Smooth muscle cell (in vitro differentiated cells): ENCODE measurements at regions not wholly inside any gene's neighbourhood (a gene's known extent, or its start where the extent isn't known, plus 50 kb on each side); places are given as distances from the start of the nearest gene placed in this dataset.

Experiments
- DNase-seq: peaks from one replicate; lab custom pipeline; 2025; ENCODE audit not compliant: unreplicated experiment; lab: John Stamatoyannopoulos, UW
- H2AFZ ChIP-seq: fragments of 200-600 bp; sonication (generic); 2 replicates; pipeline ENCODE4 v1.6.0; 2016; ENCODE audit warnings: antibody characterized with exemption, low read depth, mild to moderate bottlenecking
- H3F3A ChIP-seq: fragments of 200-600 bp; sonication (generic); 2 replicates; pipeline ENCODE4 v1.6.0; 2017; ENCODE audit warnings: antibody characterized with exemption, low read depth
- H3K27ac ChIP-seq: fragments of 200-600 bp; sonication (generic); 2 replicates; pipeline ENCODE4 v1.5.1; 2016; ENCODE audit warnings: low read depth, mild to moderate bottlenecking
- H3K27me3 ChIP-seq: fragments of 200-600 bp; sonication (generic); 2 replicates; pipeline ENCODE4 v1.6.1; 2016; ENCODE audit warnings: low read depth, mild to moderate bottlenecking
- H3K36me3 ChIP-seq: fragments of 200-600 bp; sonication (generic); 2 replicates; pipeline ENCODE4 v1.5.1; 2016; ENCODE audit warnings: low read depth
- H3K4me1 ChIP-seq: fragments of 200-600 bp; sonication (generic); 2 replicates; pipeline ENCODE4 v1.5.1; 2016; ENCODE audit warnings: low read depth
- H3K4me2 ChIP-seq: fragments of 200-600 bp; sonication (generic); 2 replicates; pipeline ENCODE4 v1.6.0; 2016; ENCODE audit warnings: mild to moderate bottlenecking
- H3K4me3 ChIP-seq: fragments of 200-600 bp; sonication (generic); 2 replicates; pipeline ENCODE4 v1.5.1; 2016; ENCODE audit warnings: mild to moderate bottlenecking
- H3K79me2 ChIP-seq: fragments of 200-600 bp; sonication (generic); 2 replicates; pipeline ENCODE4 v1.6.0; 2016; ENCODE audit warnings: low read depth, mild to moderate bottlenecking
- H3K9ac ChIP-seq: fragments of 200-600 bp; sonication (generic); 2 replicates; pipeline ENCODE4 v1.6.0; 2016; ENCODE audit warnings: low read depth
- H3K9me3 ChIP-seq: fragments of 200-600 bp; sonication (generic); replicated peaks from 2 replicates; pipeline ENCODE4 v1.5.1; 2016; ENCODE audit warnings: low read depth
- H4K20me1 ChIP-seq: fragments of 200-600 bp; sonication (generic); 2 replicates; pipeline ENCODE4 v1.6.0; 2016; ENCODE audit warnings: low read depth
- WGBS: methylation state at CpG from one replicate; pipeline ENCODE4 v1.1.7; 2016; ENCODE audit warnings: low lambda C conversion rate; 5-methylcytosine and 5-hydroxymethylcytosine counted together
- TF ChIP-seq, protein P1 (sequence below): fragments of 200-600 bp; sonication (generic); IDR thresholded peaks from 2 replicates; pipeline ENCODE4 v1.5.1; 2017; ENCODE audit warnings: borderline replicate concordance, mild to moderate bottlenecking, antibody characterized with exemption; ENCODE audit not compliant: insufficient read depth, poor library complexity, severe bottlenecking

DNA sequence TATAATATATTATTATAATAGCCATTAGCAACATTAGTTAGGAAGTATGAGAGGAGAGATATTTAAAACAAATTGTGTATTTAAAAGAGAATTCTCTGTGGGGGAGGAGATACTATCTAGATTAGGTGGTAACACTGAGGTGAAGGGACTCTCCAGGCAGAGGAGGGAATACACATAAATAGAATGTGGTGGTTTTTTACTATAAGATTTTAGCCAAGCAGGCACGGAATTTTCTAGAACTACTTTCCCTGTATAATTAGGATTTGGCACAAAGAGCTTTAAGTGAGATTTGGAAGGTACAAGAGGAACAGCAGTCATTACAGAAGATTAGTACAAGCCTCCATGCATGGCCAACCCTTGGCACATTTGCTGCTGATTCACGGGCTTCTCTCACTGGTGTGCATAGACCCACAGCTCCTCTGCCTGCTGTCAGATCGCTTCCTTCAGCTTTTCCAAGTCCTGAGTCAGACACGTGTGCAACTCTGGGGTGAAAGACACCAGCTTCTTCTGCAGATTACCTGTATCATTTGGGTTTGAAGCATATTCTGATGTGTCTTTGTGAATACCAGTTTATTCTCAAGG is 685.5 kb downstream of the KCTD8 start:
- Histone ChIP-seq H3K36me3 (no peaks in the 10 kb centered on the region), H3F3A (no peaks in the 10 kb centered on the region), H3K79me2 (no peaks in the 10 kb centered on the region), H3K9ac (no peak overlapping the region), H3K4me1 (no peaks in the 10 kb centered on the region), H4K20me1 (no peaks in the 10 kb centered on the region), H3K4me2 (no peak overlapping the region), H2AFZ (no peak overlapping the region), H3K4me3 (no peak overlapping the region), H3K27me3 (no peaks in the 10 kb centered on the region), H3K9me3 (no peaks in the 10 kb centered on the region), H3K27ac (no peak overlapping the region)
- 51% methylated on average over 4 of the region's 4 CpGs for WGBS
- TF ChIP-seq, protein P1, sequence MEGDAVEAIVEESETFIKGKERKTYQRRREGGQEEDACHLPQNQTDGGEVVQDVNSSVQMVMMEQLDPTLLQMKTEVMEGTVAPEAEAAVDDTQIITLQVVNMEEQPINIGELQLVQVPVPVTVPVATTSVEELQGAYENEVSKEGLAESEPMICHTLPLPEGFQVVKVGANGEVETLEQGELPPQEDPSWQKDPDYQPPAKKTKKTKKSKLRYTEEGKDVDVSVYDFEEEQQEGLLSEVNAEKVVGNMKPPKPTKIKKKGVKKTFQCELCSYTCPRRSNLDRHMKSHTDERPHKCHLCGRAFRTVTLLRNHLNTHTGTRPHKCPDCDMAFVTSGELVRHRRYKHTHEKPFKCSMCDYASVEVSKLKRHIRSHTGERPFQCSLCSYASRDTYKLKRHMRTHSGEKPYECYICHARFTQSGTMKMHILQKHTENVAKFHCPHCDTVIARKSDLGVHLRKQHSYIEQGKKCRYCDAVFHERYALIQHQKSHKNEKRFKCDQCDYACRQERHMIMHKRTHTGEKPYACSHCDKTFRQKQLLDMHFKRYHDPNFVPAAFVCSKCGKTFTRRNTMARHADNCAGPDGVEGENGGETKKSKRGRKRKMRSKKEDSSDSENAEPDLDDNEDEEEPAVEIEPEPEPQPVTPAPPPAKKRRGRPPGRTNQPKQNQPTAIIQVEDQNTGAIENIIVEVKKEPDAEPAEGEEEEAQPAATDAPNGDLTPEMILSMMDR = no peak
- DNase-seq = no peak

GRCh38 chr4:43765514-43765913 is 683.1 kb downstream of the KCTD8 start:
- Histone ChIP-seq H2AFZ (no peak overlapping the region), H3K27ac (no peak overlapping the region), H3K4me3 (no peak overlapping the region), H3K9ac (no peak overlapping the region), H3K4me1 (no peaks in the 10 kb centered on the region), H3F3A (no peaks in the 10 kb centered on the region), H3K36me3 (no peaks in the 10 kb centered on the region), H3K27me3 (no peaks in the 10 kb centered on the region), H3K9me3 (no peaks in the 10 kb centered on the region), H3K4me2 (no peak overlapping the region), H3K79me2 (no peaks in the 10 kb centered on the region), H4K20me1 (no peaks in the 10 kb centered on the region)
- TF ChIP-seq, protein P1 = no peak
- WGBS = 77% methylated on average over 2 of the region's 2 CpGs
- DNase-seq = no peak

DNA sequence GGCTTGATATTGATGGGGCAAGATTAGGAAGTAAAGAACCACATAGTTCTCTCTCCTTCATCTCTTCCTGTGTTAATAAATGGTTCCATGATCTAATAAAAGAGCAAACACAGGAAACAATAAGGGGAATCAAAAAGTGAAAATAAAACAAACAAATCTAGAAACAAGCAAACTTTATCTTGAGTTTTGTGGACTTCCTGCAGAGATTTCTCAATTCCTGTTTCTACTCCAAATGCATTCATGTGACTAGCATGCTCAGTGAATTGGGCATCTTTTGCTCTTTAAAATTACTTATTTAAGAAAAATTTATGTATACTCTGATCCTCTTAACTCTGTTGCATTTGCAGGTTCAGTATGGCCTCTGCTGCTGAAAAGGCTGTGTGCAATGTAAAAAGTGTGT is 682.0 kb downstream of the KCTD8 start:
- H3F3A ChIP-seq = no peaks in the 10 kb centered on the region
- H4K20me1 ChIP-seq = no peaks in the 10 kb centered on the region
- H3K9ac ChIP-seq = no peak overlapping the region
- H3K4me1 ChIP-seq = no peaks in the 10 kb centered on the region
- no peak overlapping the region for H3K4me2 ChIP-seq
- no peaks in the 10 kb centered on the region for H3K36me3 ChIP-seq
- TF ChIP-seq, protein P1 = no peak
- no peak overlapping the region for H2AFZ ChIP-seq
- H3K9me3 ChIP-seq = no peaks in the 10 kb centered on the region
- no peaks in the 10 kb centered on the region for H3K27me3 ChIP-seq
- no peak overlapping the region for H3K4me3 ChIP-seq
- H3K79me2 ChIP-seq = no peaks in the 10 kb centered on the region
- no peak for DNase-seq
- no peak overlapping the region for H3K27ac ChIP-seq

GRCh38 chr4:43776371-43776770 is 672.2 kb downstream of the KCTD8 start:
- 57% methylated on average over 1 of the region's 1 CpG for WGBS
- H3K27ac ChIP-seq = no peak overlapping the region
- H3F3A ChIP-seq = no peaks in the 10 kb centered on the region
- TF ChIP-seq, protein P1 = peak; percentile 43
- H3K4me3 ChIP-seq = no peak overlapping the region
- no peaks in the 10 kb centered on the region for H3K9me3 ChIP-seq
- no peaks in the 10 kb centered on the region for H3K27me3 ChIP-seq
- H3K79me2 ChIP-seq = no peaks in the 10 kb centered on the region
- H3K4me2 ChIP-seq = no peak overlapping the region
- DNase-seq = no peak
- no peaks in the 10 kb centered on the region for H3K36me3 ChIP-seq
- no peaks in the 10 kb centered on the region for H4K20me1 ChIP-seq
- no peak overlapping the region for H3K9ac ChIP-seq
- no peaks in the 10 kb centered on the region for H3K4me1 ChIP-seq
- no peak overlapping the region for H2AFZ ChIP-seq
